HCT116 (cell line): ENCODE measurements at regions not wholly inside any gene's neighbourhood (a gene's known extent, or its start where the extent isn't known, plus 50 kb on each side); places are given as distances from the start of the nearest gene placed in this dataset.

ENCODE experiments used
- ATAC-seq: fragments of 200-7000 bp; cut with Tn5 transposase; 2 replicates; pipeline ENCODE4 v1.9.1; 2020; ENCODE audit warnings: mild to moderate bottlenecking, moderate library complexity
- BruUV-seq: library from RNA; stranded (reverse); fragments of 400-500 nt; replicated peaks from 2 replicates; lab custom pipeline; 2021; lab: Mats Ljungman, UMichigan
- CTCF ChIA-PET: fragments of 300-600 bp; sonication (Branson Sonifier 250); formaldehyde crosslinking; loops from one replicate; lab custom pipeline; 2021; ENCODE audit warnings: antibody characterized with exemption; lab: Charles Lee
- POLR2A ChIA-PET: fragments of 300-600, 350-600 bp; sonication (Branson Sonifier 250); formaldehyde crosslinking; loops from one replicate; lab custom pipeline; 2021; ENCODE audit warnings: antibody characterized with exemption; lab: Charles Lee
- RAD21 ChIA-PET, 2 experiments: fragments of 300-600 bp; sonication (Branson Sonifier 250); formaldehyde crosslinking; loops; one replicate each; lab custom pipeline; 2023; ENCODE audit warnings: low total read pairs in 2 of 2; ENCODE audit not compliant: uncharacterized antibody in 2 of 2, unreplicated experiment in 2 of 2, low non-redundant PET in 1 of 2; lab: Charles Lee
- DNase-seq: peaks from one replicate; pipeline ENCODE4 v3.0.0-alpha.2; 2010; ENCODE audit warnings: low read depth, low spot score
- H2AFZ ChIP-seq: fragments of 200-600 bp; shearing (Covaris generic), sonication (generic); 2 replicates; pipeline ENCODE4 v1.6.1; 2017; ENCODE audit warnings: low read depth, mixed run types, mixed read lengths, antibody characterized with exemption, low read length; ENCODE audit not compliant: poor library complexity, severe bottlenecking
- H3K27ac ChIP-seq: 2 replicates; pipeline ENCODE4 v1.5.1; 2012; ENCODE audit warnings: low read depth, low read length
- H3K27me3 ChIP-seq: fragments of 200-600 bp; sonication (generic); 2 replicates; pipeline ENCODE4 v1.6.1; 2016; ENCODE audit warnings: mixed run types, low read length, mixed read lengths; ENCODE audit not compliant: insufficient read depth
- H3K36me3 ChIP-seq, 2 experiments: fragments of 200-500 bp in 1 of 2; fragments of 200-600 bp in 1 of 2; sonication (Bioruptor generic) in 1 of 2; sonication (generic) in 1 of 2; 2 replicates each; pipeline versions ENCODE4 v1.5.1 to v1.6.1; 2014 to 2016; ENCODE audit warnings: low read length in 2 of 2, inconsistent platforms in 1 of 2, mixed read lengths in 1 of 2, mixed run types in 1 of 2; ENCODE audit not compliant: insufficient read depth in 2 of 2, control insufficient read depth in 1 of 2
- H3K4me1 ChIP-seq, 2 experiments: fragments of 200-600 bp in 1 of 2; sonication (generic) in 1 of 2; 2 replicates each; pipeline versions ENCODE4 v1.5.1 to v1.6.1; 2012 to 2017; ENCODE audit warnings: low read length in 2 of 2, inconsistent platforms in 1 of 2, mild to moderate bottlenecking in 1 of 2, mixed read lengths in 1 of 2, mixed run types in 1 of 2, moderate library complexity in 1 of 2; ENCODE audit not compliant: insufficient read depth in 2 of 2, control insufficient read depth in 1 of 2
- H3K4me2 ChIP-seq: fragments of 200-600 bp; sonication (generic); 2 replicates; pipeline ENCODE4 v1.6.1; 2017; ENCODE audit warnings: mixed run types, low read length, mixed read lengths
- H3K4me3 ChIP-seq, 2 experiments: fragments of 200-600 bp in 1 of 2; sonication (generic) in 1 of 2; replicated peaks in 1 of 2; 2 replicates each; pipeline ENCODE4 v1.5.1; 2011 to 2016; ENCODE audit warnings: low read length in 2 of 2, control low read depth in 1 of 2, low read depth in 1 of 2, mild to moderate bottlenecking in 1 of 2, mixed read lengths in 1 of 2, mixed run types in 1 of 2
- H3K79me2 ChIP-seq: fragments of 200-600 bp; sonication (generic); 2 replicates; pipeline ENCODE4 v1.6.1; 2017; ENCODE audit warnings: mild to moderate bottlenecking, mixed run types, low read length, moderate library complexity, mixed read lengths; ENCODE audit not compliant: insufficient read depth
- H3K9ac ChIP-seq: fragments of 200-600 bp; sonication (generic); 2 replicates; pipeline ENCODE4 v1.6.1; 2016; ENCODE audit warnings: low read length, mixed read lengths
- H3K9me2 ChIP-seq: fragments of 200-600 bp; sonication (generic), shearing (Covaris generic); 2 replicates; pipeline ENCODE4 v1.6.1; 2017; ENCODE audit warnings: mixed run types, mild to moderate bottlenecking, moderate library complexity; ENCODE audit not compliant: insufficient read depth
- H3K9me3 ChIP-seq, 2 experiments: fragments of 200-500 bp in 1 of 2; fragments of 200-600 bp in 1 of 2; sonication (Bioruptor generic) in 1 of 2; sonication (generic) in 1 of 2; 2 replicates each; pipeline ENCODE4 v1.6.1; 2014 to 2017; ENCODE audit warnings: low read length in 2 of 2, mixed read lengths in 2 of 2, inconsistent platforms in 1 of 2, low read depth in 1 of 2, mild to moderate bottlenecking in 1 of 2, mixed run types in 1 of 2, moderate library complexity in 1 of 2; ENCODE audit not compliant: control insufficient read depth in 1 of 2, insufficient read depth in 1 of 2
- H4K20me1 ChIP-seq: fragments of 200-600 bp; sonication (generic), shearing (Covaris generic); 2 replicates; pipeline ENCODE4 v1.6.1; 2017; ENCODE audit warnings: mixed run types, mild to moderate bottlenecking, moderate library complexity; ENCODE audit not compliant: insufficient read depth
- CBX3 ChIP-seq: IDR thresholded peaks from 2 replicates; pipeline ENCODE4 v1.6.1; 2012; ENCODE audit warnings: low read depth
- CTCF ChIP-seq, 3 experiments: fragments of 200-600 bp in 1 of 3; sonication (generic) in 1 of 3; IDR thresholded peaks in 2 of 3; conservative IDR thresholded peaks in 1 of 3; 2 replicates each; pipeline ENCODE4 v1.5.1; 2012 to 2017; ENCODE audit warnings: low read depth in 2 of 3, low read length in 2 of 3, antibody characterized with exemption in 1 of 3, borderline replicate concordance in 1 of 3, control low read depth in 1 of 3, mild to moderate bottlenecking in 1 of 3, mixed read lengths in 1 of 3, mixed run types in 1 of 3, moderate library complexity in 1 of 3; ENCODE audit not compliant: insufficient read depth in 1 of 3
- EGR1 ChIP-seq: IDR thresholded peaks from 2 replicates; pipeline ENCODE4 v1.6.1; 2012; ENCODE audit warnings: low read depth
- EZH2 ChIP-seq: fragments of 200-600 bp; sonication (generic); IDR thresholded peaks from 2 replicates; pipeline ENCODE4 v1.6.1; 2017; ENCODE audit warnings: antibody characterized with exemption, mixed run types
- EZH2phosphoT487 ChIP-seq: fragments of 200-600 bp; IDR thresholded peaks from 2 replicates; pipeline ENCODE4 v1.6.1; 2018; ENCODE audit warnings: antibody characterized with exemption, borderline replicate concordance
- RAD21 ChIP-seq: IDR thresholded peaks from 2 replicates; pipeline ENCODE4 v1.6.1; 2012; ENCODE audit warnings: low read depth, mild to moderate bottlenecking
- SRF ChIP-seq: IDR thresholded peaks from 2 replicates; pipeline ENCODE4 v1.6.1; 2012; ENCODE audit warnings: low read depth
- TCF7L2 ChIP-seq: IDR thresholded peaks from 2 replicates; pipeline ENCODE4 v1.7.0; 2011; ENCODE audit warnings: borderline replicate concordance, inconsistent platforms; ENCODE audit not compliant: insufficient read depth, insufficient read length; ENCODE audit errors: extremely low read depth
- YY1 ChIP-seq: IDR thresholded peaks from 2 replicates; pipeline ENCODE4 v1.6.1; 2011; ENCODE audit warnings: low read length, low read depth, moderate library complexity, mild to moderate bottlenecking; ENCODE audit not compliant: insufficient replicate concordance; ENCODE audit errors: extremely low read depth
- ZFX ChIP-seq: fragments of 450-650 bp; IDR thresholded peaks from 2 replicates; pipeline ENCODE4 v1.6.1; 2017
- intact Hi-C: fragments of 100-400 bp; cut with micrococcal nuclease; formaldehyde crosslinking; loops from 2 replicates; pipeline ENCODE4 v1.10.0; 2022
- TF ChIP-seq, protein P1 (sequence below): IDR thresholded peaks from 2 replicates; pipeline ENCODE4 v1.6.1; 2012; ENCODE audit warnings: low read depth

- TF ChIP-seq CTCF (IDR thresholded peaks at IDR 0.05 in 2 of 3, conservative IDR thresholded peaks at IDR 0.05 in 1 of 3; ENCODE audit: borderline replicate concordance in 1 of 3, insufficient read depth in 1 of 3, low read depth in 2 of 3, low read length in 2 of 3) (peak; percentile 23 to 58 (median 48); a peak in 5 of 6 replicates), EZH2phosphoT487 (no peak), CBX3 (no peak), EGR1 (no peak), RAD21 (peak; percentile 55), TCF7L2 (no peak), EZH2 (no peak), YY1 (peak; percentile 51), ZFX (no peak), SRF (no peak)
- TF ChIP-seq, protein P1, sequence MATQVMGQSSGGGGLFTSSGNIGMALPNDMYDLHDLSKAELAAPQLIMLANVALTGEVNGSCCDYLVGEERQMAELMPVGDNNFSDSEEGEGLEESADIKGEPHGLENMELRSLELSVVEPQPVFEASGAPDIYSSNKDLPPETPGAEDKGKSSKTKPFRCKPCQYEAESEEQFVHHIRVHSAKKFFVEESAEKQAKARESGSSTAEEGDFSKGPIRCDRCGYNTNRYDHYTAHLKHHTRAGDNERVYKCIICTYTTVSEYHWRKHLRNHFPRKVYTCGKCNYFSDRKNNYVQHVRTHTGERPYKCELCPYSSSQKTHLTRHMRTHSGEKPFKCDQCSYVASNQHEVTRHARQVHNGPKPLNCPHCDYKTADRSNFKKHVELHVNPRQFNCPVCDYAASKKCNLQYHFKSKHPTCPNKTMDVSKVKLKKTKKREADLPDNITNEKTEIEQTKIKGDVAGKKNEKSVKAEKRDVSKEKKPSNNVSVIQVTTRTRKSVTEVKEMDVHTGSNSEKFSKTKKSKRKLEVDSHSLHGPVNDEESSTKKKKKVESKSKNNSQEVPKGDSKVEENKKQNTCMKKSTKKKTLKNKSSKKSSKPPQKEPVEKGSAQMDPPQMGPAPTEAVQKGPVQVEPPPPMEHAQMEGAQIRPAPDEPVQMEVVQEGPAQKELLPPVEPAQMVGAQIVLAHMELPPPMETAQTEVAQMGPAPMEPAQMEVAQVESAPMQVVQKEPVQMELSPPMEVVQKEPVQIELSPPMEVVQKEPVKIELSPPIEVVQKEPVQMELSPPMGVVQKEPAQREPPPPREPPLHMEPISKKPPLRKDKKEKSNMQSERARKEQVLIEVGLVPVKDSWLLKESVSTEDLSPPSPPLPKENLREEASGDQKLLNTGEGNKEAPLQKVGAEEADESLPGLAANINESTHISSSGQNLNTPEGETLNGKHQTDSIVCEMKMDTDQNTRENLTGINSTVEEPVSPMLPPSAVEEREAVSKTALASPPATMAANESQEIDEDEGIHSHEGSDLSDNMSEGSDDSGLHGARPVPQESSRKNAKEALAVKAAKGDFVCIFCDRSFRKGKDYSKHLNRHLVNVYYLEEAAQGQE, result no peak
- no peaks in the 10 kb centered on the region for H3K4me1 ChIP-seq
- intact Hi-C loops, result loop anchor here (1.0 kb wide), 1 partner anchor 473 kb away; no protein-coding TSS in a partner anchor
- no peaks in the 10 kb centered on the region for H3K36me3 ChIP-seq
- peak; percentile 74 for ATAC-seq
- ChIA-PET CTCF (interaction anchor here (0.9 to 1.6 kb wide), 3 partner anchors 470 to 473 kb away, joined by 3 to 4 read pairs (median 4); no protein-coding TSS in a partner anchor), POLR2A (no interaction called here), RAD21 (no interaction called here)
- no peaks in the 10 kb centered on the region for H3K9me3 ChIP-seq
- H3K4me2 ChIP-seq, result no peak overlapping the region
- no peaks in the 10 kb centered on the region for H4K20me1 ChIP-seq
- H3K9ac ChIP-seq, result no peak overlapping the region
- H3K27ac ChIP-seq, result no peak overlapping the region
- peak overlapping the region; percentile 38 for H2AFZ ChIP-seq
- no peak overlapping the region for H3K4me3 ChIP-seq
- no TSS peak for BruUV-seq
- no peaks in the 10 kb centered on the region for H3K27me3 ChIP-seq
- no peaks in the 10 kb centered on the region for H3K79me2 ChIP-seq
- no peaks in the 10 kb centered on the region; the same call in 1 of the 2 replicates for H3K9me2 ChIP-seq
- no peak for DNase-seq
These were observed 1097.8 kb downstream of the NAALADL2 start for GRCh38 chr3:175956964-175957363.
